ENCODE measurements at regions not wholly inside any gene's neighbourhood (a gene's known extent, or its start where the extent isn't known, plus 50 kb on each side); places are given as distances from the start of the nearest gene placed in this dataset.
"Not testable (repeated sequence)": the region's sequence is repeated elsewhere in the genome, so short reads cannot be mapped to it uniquely, and the experiment has no call there.

GRCh38 chrX:125202591-125203248 is 117.0 kb upstream of the TEX13C start:
- DNase-seq: peak in 1 of 2 experiments; percentile 25

- peak in 1 of 2 experiments; percentile 37 for DNase-seq
These were observed 116.3 kb upstream of the TEX13C start for GRCh38 chrX:125203365-125203736.

- DNase-seq: peak; percentile 70 to 83
These were observed 115.7 kb upstream of the TEX13C start for GRCh38 chrX:125203737-125204578.

GRCh38 chrX:125204681-125205132 is 115.0 kb upstream of the TEX13C start:
- peak in 1 of 2 experiments; percentile 49 for DNase-seq

- peak; percentile 75 to 88 for DNase-seq
These were observed 114.3 kb upstream of the TEX13C start for GRCh38 chrX:125205133-125205917.

DNA sequence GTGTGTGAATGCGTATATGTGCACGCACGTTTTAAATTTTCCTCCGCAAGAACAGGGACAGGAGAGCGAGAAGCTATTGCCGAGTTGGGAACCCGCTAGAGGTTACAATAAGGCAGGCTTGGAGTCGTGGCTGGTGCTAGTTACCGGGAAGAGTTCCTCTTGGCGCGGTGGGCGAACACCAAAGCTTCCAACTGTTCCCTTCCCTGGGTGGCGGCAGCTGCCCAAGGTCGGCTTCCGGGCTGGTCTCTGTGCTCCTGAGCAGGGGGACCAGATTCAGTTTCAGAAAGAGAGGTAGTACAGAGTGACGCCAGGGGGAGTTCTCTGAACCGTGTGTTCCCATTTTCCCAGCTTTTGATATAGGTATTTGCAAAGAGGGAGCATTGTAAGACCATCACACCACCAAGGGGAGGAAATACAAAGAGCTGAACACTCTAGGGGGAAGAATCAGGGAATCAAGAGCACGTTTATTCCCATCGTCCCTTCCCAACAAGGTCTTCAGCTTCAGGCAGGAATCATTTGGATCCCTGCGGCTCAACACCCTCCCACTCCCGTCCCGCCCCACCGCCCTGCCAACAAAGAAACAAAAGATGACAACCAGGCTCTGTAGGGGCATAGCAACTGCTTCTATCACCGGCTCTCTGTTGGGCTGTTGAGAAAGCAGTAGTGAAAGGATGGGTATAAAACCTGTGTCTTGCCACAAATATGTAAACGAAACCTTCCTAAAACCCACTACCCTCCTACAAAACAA is 113.6 kb upstream of the TEX13C start:
- DNase-seq: peak; percentile 34 to 77

DNA sequence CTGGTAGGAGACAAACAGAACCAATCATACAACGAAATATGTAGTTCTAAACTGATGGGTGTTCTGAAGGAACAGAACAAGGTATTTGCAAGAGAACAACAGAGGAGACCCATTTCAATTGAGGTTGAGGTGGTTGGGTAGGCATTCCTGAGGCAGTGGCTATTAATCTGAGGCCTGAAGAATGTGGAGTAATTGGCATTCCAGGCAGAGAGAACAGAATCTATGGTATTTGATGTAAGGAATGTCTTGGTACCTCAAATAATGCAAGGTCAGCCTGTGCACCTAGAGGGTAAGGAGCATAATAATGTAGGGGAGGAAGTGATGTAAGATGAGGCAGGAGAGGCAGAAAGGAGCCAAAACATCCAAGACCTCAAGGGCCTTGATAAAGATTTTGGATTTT is 109.5 kb upstream of the TEX13C start:
- DNase-seq: no peak

GRCh38 chrX:125219852-125220251 is 99.8 kb upstream of the TEX13C start:
- no peak for DNase-seq

GRCh38 chrX:125236955-125237354 is 82.7 kb upstream of the TEX13C start:
- DNase-seq: no peak

GRCh38 chrX:125248931-125249330 is 70.7 kb upstream of the TEX13C start:
- no peak for DNase-seq

- not testable (repeated sequence) for DNase-seq
These were observed 63.9 kb upstream of the TEX13C start for GRCh38 chrX:125255759-125256158.

DNA sequence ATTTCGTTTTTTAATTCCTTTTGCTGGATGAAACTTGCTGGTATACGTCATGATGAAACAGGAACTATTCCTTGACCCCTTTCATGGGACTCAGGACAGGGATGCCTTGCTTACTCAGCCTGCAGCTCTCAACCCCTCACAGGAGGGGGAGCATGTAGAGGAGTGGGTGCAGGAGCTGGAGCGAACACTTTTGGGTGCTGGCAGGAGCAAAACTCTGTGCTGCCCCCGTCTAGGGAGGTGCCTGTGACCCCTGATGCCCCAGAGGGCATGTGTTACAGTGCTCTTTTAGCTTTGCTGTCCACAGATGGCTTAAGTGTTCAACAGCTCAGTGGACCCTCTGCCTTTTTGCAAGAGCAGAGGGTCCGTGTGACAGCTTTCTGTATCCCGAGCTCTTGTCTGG is 56.8 kb upstream of the TEX13C start:
- no peak for DNase-seq

DNA sequence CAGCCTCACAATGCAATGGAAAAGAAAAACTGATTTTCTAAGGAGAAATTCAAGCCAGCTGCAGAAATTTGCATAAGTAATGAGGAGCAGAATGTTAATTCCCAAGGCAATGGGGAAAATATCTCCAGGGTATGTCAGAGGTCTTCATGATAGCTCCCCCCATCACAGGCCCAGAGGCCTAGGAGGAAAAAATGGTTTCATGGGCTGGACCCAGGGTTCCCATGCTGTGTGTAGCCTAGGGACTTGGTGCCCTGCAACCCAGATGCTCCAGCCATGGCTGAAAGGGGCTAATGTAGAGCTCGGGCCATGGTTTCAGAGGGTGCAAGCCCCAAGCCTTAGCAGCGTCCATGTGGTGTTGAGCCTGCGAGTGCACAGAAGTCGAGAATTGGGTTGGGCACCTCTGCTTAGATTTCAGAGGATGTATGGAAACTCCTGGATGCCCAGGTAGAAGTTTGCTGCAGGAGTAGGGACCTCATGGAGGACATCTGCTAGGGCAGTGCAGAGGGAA is 53.5 kb upstream of the TEX13C start:
- DNase-seq: no peak

All from NCI-H524 (cell line).